ENCODE measurements at regions not wholly inside any gene's neighbourhood (a gene's known extent, or its start where the extent isn't known, plus 50 kb on each side); places are given as distances from the start of the nearest gene placed in this dataset.
A peak's percentile ranks its signal among the peaks of the same experiment; 100 is the strongest.

GRCh38 chr16:49910541-49911071 is 54.7 kb upstream of the ZNF423 start:
- H3K9me3 Mint-ChIP-seq: no peaks in the 10 kb centered on the region

GRCh38 chr16:49911430-49911829 is 55.5 kb upstream of the ZNF423 start:
- H3K4me1 Mint-ChIP-seq (ENCODE audit: low read depth): no peaks in the 10 kb centered on the region
- no peak for DNase-seq (ENCODE audit: low spot score)
- intact Hi-C loops (cut with micrococcal nuclease): no loop called here

More at GRCh38 chr16:49910541-49911071, 54.7 kb upstream of the ZNF423 start:
- Mint-ChIP-seq H3K27ac (no peak overlapping the region), H3K27me3 (ENCODE audit: low read depth) (no peaks in the 10 kb centered on the region), H3K4me1 (ENCODE audit: low read depth) (no peaks in the 10 kb centered on the region), H3K36me3 (ENCODE audit: low read depth) (no peaks in the 10 kb centered on the region), H3K4me3 (ENCODE audit: low read depth) (no peak overlapping the region)
- no peak for DNase-seq (ENCODE audit: low spot score)
- intact Hi-C loops (cut with micrococcal nuclease): no loop called here

GRCh38 chr16:49912721-49913120 is 56.8 kb upstream of the ZNF423 start:
- H3K36me3 Mint-ChIP-seq (ENCODE audit: low read depth): no peaks in the 10 kb centered on the region
- H3K4me3 Mint-ChIP-seq (ENCODE audit: low read depth): no peak overlapping the region
- no peaks in the 10 kb centered on the region for H3K9me3 Mint-ChIP-seq
- intact Hi-C loops (cut with micrococcal nuclease): no loop called here
- no peaks in the 10 kb centered on the region for H3K27me3 Mint-ChIP-seq (ENCODE audit: low read depth)
- H3K4me1 Mint-ChIP-seq (ENCODE audit: low read depth): no peaks in the 10 kb centered on the region
- no peak overlapping the region for H3K27ac Mint-ChIP-seq
- no peak for DNase-seq (ENCODE audit: low spot score)

More at GRCh38 chr16:49911430-49911829, 55.5 kb upstream of the ZNF423 start:
- Mint-ChIP-seq H3K27me3 (ENCODE audit: low read depth) (no peaks in the 10 kb centered on the region), H3K9me3 (no peaks in the 10 kb centered on the region), H3K4me3 (ENCODE audit: low read depth) (no peak overlapping the region), H3K36me3 (ENCODE audit: low read depth) (no peaks in the 10 kb centered on the region), H3K27ac (no peak overlapping the region)

- DNase-seq (ENCODE audit: low spot score): no peak
- intact Hi-C loops (cut with micrococcal nuclease): no loop called here
Observed at GRCh38 chr16:49913720-49914119, 57.8 kb upstream of the ZNF423 start.

GRCh38 chr16:49914657-49915056 is 58.7 kb upstream of the ZNF423 start:
- DNase-seq (ENCODE audit: low spot score): no peak
- Mint-ChIP-seq H3K27me3 (ENCODE audit: low read depth) (no peaks in the 10 kb centered on the region), H3K36me3 (ENCODE audit: low read depth) (no peaks in the 10 kb centered on the region), H3K4me3 (ENCODE audit: low read depth) (no peak overlapping the region), H3K4me1 (ENCODE audit: low read depth) (no peaks in the 10 kb centered on the region), H3K27ac (no peak overlapping the region), H3K9me3 (no peaks in the 10 kb centered on the region)
- intact Hi-C loops (cut with micrococcal nuclease): no loop called here

More at GRCh38 chr16:49913720-49914119, 57.8 kb upstream of the ZNF423 start:
- Mint-ChIP-seq H3K4me1 (ENCODE audit: low read depth) (no peaks in the 10 kb centered on the region), H3K9me3 (no peaks in the 10 kb centered on the region), H3K4me3 (ENCODE audit: low read depth) (no peak overlapping the region), H3K27me3 (ENCODE audit: low read depth) (no peaks in the 10 kb centered on the region), H3K27ac (no peak overlapping the region), H3K36me3 (ENCODE audit: low read depth) (no peaks in the 10 kb centered on the region)

GRCh38 chr16:49918257-49918656 is 62.3 kb upstream of the ZNF423 start:
- Mint-ChIP-seq H3K36me3 (ENCODE audit: low read depth) (no peaks in the 10 kb centered on the region), H3K27me3 (ENCODE audit: low read depth) (no peaks in the 10 kb centered on the region), H3K27ac (no peak overlapping the region), H3K4me1 (ENCODE audit: low read depth) (no peaks in the 10 kb centered on the region), H3K9me3 (no peaks in the 10 kb centered on the region), H3K4me3 (ENCODE audit: low read depth) (no peak overlapping the region)
- DNase-seq (ENCODE audit: low spot score): no peak
- intact Hi-C loops (cut with micrococcal nuclease): no loop called here

- intact Hi-C loops (cut with micrococcal nuclease): no loop called here
- no peak for DNase-seq (ENCODE audit: low spot score)
- H3K27ac Mint-ChIP-seq: no peak overlapping the region
- H3K4me3 Mint-ChIP-seq (ENCODE audit: low read depth): no peak overlapping the region
- no peaks in the 10 kb centered on the region for H3K36me3 Mint-ChIP-seq (ENCODE audit: low read depth)
- no peaks in the 10 kb centered on the region for H3K27me3 Mint-ChIP-seq (ENCODE audit: low read depth)
- no peaks in the 10 kb centered on the region for H3K4me1 Mint-ChIP-seq (ENCODE audit: low read depth)
- H3K9me3 Mint-ChIP-seq: no peaks in the 10 kb centered on the region
Observed at GRCh38 chr16:49919327-49919726, 63.4 kb upstream of the ZNF423 start.

GRCh38 chr16:49920397-49920796 is 64.5 kb upstream of the ZNF423 start:
- no peaks in the 10 kb centered on the region for H3K36me3 Mint-ChIP-seq (ENCODE audit: low read depth)
- no peaks in the 10 kb centered on the region for H3K27me3 Mint-ChIP-seq (ENCODE audit: low read depth)
- H3K27ac Mint-ChIP-seq: no peak overlapping the region
- H3K4me1 Mint-ChIP-seq (ENCODE audit: low read depth): no peaks in the 10 kb centered on the region
- DNase-seq (ENCODE audit: low spot score): no peak
- H3K4me3 Mint-ChIP-seq (ENCODE audit: low read depth): no peak overlapping the region
- H3K9me3 Mint-ChIP-seq: no peaks in the 10 kb centered on the region
- intact Hi-C loops (cut with micrococcal nuclease): no loop called here

- no peak overlapping the region for H3K4me3 Mint-ChIP-seq (ENCODE audit: low read depth)
- H3K27ac Mint-ChIP-seq: no peak overlapping the region
- intact Hi-C loops (cut with micrococcal nuclease): no loop called here
- H3K36me3 Mint-ChIP-seq (ENCODE audit: low read depth): no peaks in the 10 kb centered on the region
- no peaks in the 10 kb centered on the region for H3K9me3 Mint-ChIP-seq
- no peaks in the 10 kb centered on the region for H3K27me3 Mint-ChIP-seq (ENCODE audit: low read depth)
- DNase-seq (ENCODE audit: low spot score): no peak
- H3K4me1 Mint-ChIP-seq (ENCODE audit: low read depth): no peaks in the 10 kb centered on the region
Observed at GRCh38 chr16:49921106-49921505, 65.2 kb upstream of the ZNF423 start.

- peak; percentile 23 for DNase-seq (ENCODE audit: low spot score)
- no peaks in the 10 kb centered on the region for H3K27me3 Mint-ChIP-seq (ENCODE audit: low read depth)
- H3K4me1 Mint-ChIP-seq (ENCODE audit: low read depth): no peaks in the 10 kb centered on the region
- H3K27ac Mint-ChIP-seq: no peak overlapping the region
- no peaks in the 10 kb centered on the region for H3K36me3 Mint-ChIP-seq (ENCODE audit: low read depth)
- H3K4me3 Mint-ChIP-seq (ENCODE audit: low read depth): no peak overlapping the region
- intact Hi-C loops (cut with micrococcal nuclease): no loop called here
- no peaks in the 10 kb centered on the region for H3K9me3 Mint-ChIP-seq
Observed at GRCh38 chr16:49921791-49922456, 66.0 kb upstream of the ZNF423 start.

- no peak for DNase-seq (ENCODE audit: low spot score)
- Mint-ChIP-seq H3K27ac (no peak overlapping the region), H3K4me3 (ENCODE audit: low read depth) (no peak overlapping the region), H3K36me3 (ENCODE audit: low read depth) (no peaks in the 10 kb centered on the region), H3K4me1 (ENCODE audit: low read depth) (no peaks in the 10 kb centered on the region), H3K9me3 (no peaks in the 10 kb centered on the region), H3K27me3 (ENCODE audit: low read depth) (peaks cover under 1% of the 10 kb centered on the region)
- intact Hi-C loops (cut with micrococcal nuclease): no loop called here
Observed at GRCh38 chr16:49923411-49923810, 67.5 kb upstream of the ZNF423 start.

GRCh38 chr16:49924078-49924477 is 68.2 kb upstream of the ZNF423 start:
- H3K36me3 Mint-ChIP-seq (ENCODE audit: low read depth): no peaks in the 10 kb centered on the region
- no peaks in the 10 kb centered on the region for H3K4me1 Mint-ChIP-seq (ENCODE audit: low read depth)
- H3K9me3 Mint-ChIP-seq: no peaks in the 10 kb centered on the region
- DNase-seq (ENCODE audit: low spot score): no peak
- H3K27me3 Mint-ChIP-seq (ENCODE audit: low read depth): peaks cover 2% of the 10 kb centered on the region
- intact Hi-C loops (cut with micrococcal nuclease): no loop called here
- no peak overlapping the region for H3K27ac Mint-ChIP-seq
- no peak overlapping the region for H3K4me3 Mint-ChIP-seq (ENCODE audit: low read depth)

GRCh38 chr16:49926941-49927340 is 71.0 kb upstream of the ZNF423 start:
- Mint-ChIP-seq H3K36me3 (ENCODE audit: low read depth) (no peaks in the 10 kb centered on the region), H3K9me3 (no peaks in the 10 kb centered on the region), H3K4me1 (ENCODE audit: low read depth) (no peaks in the 10 kb centered on the region), H3K4me3 (ENCODE audit: low read depth) (no peak overlapping the region), H3K27ac (no peak overlapping the region), H3K27me3 (ENCODE audit: low read depth) (peaks cover 2% of the 10 kb centered on the region)
- intact Hi-C loops (cut with micrococcal nuclease): no loop called here
- DNase-seq (ENCODE audit: low spot score): no peak

Measured in activated T-helper 2 cell treated with anti-CD3 and anti-CD28 coated beads, Interferon-gamma antibody, Interleukin-2, Interleukin-4, amounts not matched to agents 10 μg/mL and 5 μg/mL and 100 μg/mL, durations not matched to agents 14 hours and 24 hours and 36 hours (primary cell).